HEK293 (cell line): ENCODE measurements at regions not wholly inside any gene's neighbourhood (a gene's known extent, or its start where the extent isn't known, plus 50 kb on each side); places are given as distances from the start of the nearest gene placed in this dataset.

Source experiments
- CTCF ChIA-PET: fragments of 350-600 bp; formaldehyde crosslinking; extraction: SDS; loops from one replicate; lab custom pipeline; 2021; ENCODE audit warnings: antibody characterized with exemption; lab: Yijun Ruan, JAX
- POLR2A ChIA-PET: fragments of 300-600 bp; formaldehyde crosslinking; extraction: SDS; loops from one replicate; lab custom pipeline; 2020; ENCODE audit warnings: antibody characterized with exemption, inconsistent platforms; lab: Yijun Ruan, JAX
- H3K27ac ChIP-seq: fragments of 200-500 bp; sonication (Bioruptor generic); 2 replicates; pipeline ENCODE4 v1.5.1; 2014; ENCODE audit warnings: low read depth, low read length, control low read depth, inconsistent platforms; ENCODE audit errors: extremely low read depth
- H3K36me3 ChIP-seq, 2 experiments: fragments of 200-500 bp in 1 of 2; sonication (Bioruptor generic) in 1 of 2; 1 replicate in 1 of 2; 2 replicates in 1 of 2; pipeline ENCODE4 v1.5.1; 2014 to 2017; ENCODE audit warnings: inconsistent platforms in 2 of 2, low read length in 2 of 2; ENCODE audit not compliant: control insufficient read depth in 2 of 2, insufficient read depth in 1 of 2
- H3K4me1 ChIP-seq: fragments of 200-500 bp; sonication (Bioruptor generic); 2 replicates; pipeline ENCODE4 v1.5.1; 2014; ENCODE audit warnings: mild to moderate bottlenecking, low read length, inconsistent platforms; ENCODE audit not compliant: control insufficient read depth, insufficient read depth
- H3K4me3 ChIP-seq: 2 replicates; pipeline ENCODE4 v1.5.1; 2011; ENCODE audit warnings: low read depth, mild to moderate bottlenecking, control low read depth, low read length, moderate library complexity
- H3K9me3 ChIP-seq: fragments of 200-500 bp; sonication (Bioruptor generic); 2 replicates; pipeline ENCODE4 v1.5.1; 2014; ENCODE audit warnings: low read depth, low read length, inconsistent platforms; ENCODE audit not compliant: control insufficient read depth, insufficient read depth
- GFI1B ChIP-seq: fragments of 450-650 bp; formaldehyde crosslinking; IDR thresholded peaks from 2 replicates; pipeline ENCODE4 v1.5.1; 2016; ENCODE audit warnings: missing biosample characterization, missing genetic modification characterization
- HOXA7 ChIP-seq: sonication (generic); formaldehyde crosslinking; IDR thresholded peaks from 2 replicates; pipeline ENCODE4 v1.8.1; 2022; ENCODE audit warnings: missing genetic modification reagents, borderline replicate concordance
- HOXC10 ChIP-seq: sonication (generic); formaldehyde crosslinking; IDR thresholded peaks from 2 replicates; pipeline ENCODE4 v1.8.1; 2023; ENCODE audit warnings: mild to moderate bottlenecking, missing genetic modification reagents
- PATZ1 ChIP-seq: fragments of 450-650 bp; formaldehyde crosslinking; IDR thresholded peaks from 2 replicates; pipeline ENCODE4 v1.5.1; 2016; ENCODE audit warnings: missing biosample characterization, missing genetic modification characterization
- SALL2 ChIP-seq: fragments of 450-650 bp; formaldehyde crosslinking; IDR thresholded peaks from 2 replicates; pipeline ENCODE4 v1.5.0; 2017; ENCODE audit warnings: missing biosample characterization, mild to moderate bottlenecking, missing genetic modification characterization, borderline replicate concordance
- SCRT1 ChIP-seq: fragments of 450-650 bp; formaldehyde crosslinking; IDR thresholded peaks from 2 replicates; pipeline ENCODE4 v1.5.1; 2016; ENCODE audit warnings: missing biosample characterization, missing genetic modification characterization, borderline replicate concordance
- ZBTB26 ChIP-seq: fragments of 450-650 bp; formaldehyde crosslinking; optimal IDR thresholded peaks from 2 replicates; pipeline ENCODE3; 2016; ENCODE audit warnings: missing biosample characterization, mild to moderate bottlenecking, missing genetic modification characterization
- ZBTB7A ChIP-seq: fragments of 450-650 bp; formaldehyde crosslinking; IDR thresholded peaks from 2 replicates; pipeline ENCODE4 v1.5.1; 2016; ENCODE audit warnings: low read depth, missing biosample characterization, missing genetic modification characterization
- ZFP69B ChIP-seq: fragments of 450-650 bp; formaldehyde crosslinking; IDR thresholded peaks from 2 replicates; pipeline ENCODE4 v1.5.1; 2016; ENCODE audit warnings: missing biosample characterization, missing genetic modification characterization
- ZNF404 ChIP-seq: fragments of 450-650 bp; formaldehyde crosslinking; IDR thresholded peaks from 2 replicates; pipeline ENCODE4 v1.5.1; 2017; ENCODE audit warnings: missing biosample characterization, missing genetic modification characterization
- ZNF416 ChIP-seq: fragments of 450-650 bp; formaldehyde crosslinking; IDR thresholded peaks from 2 replicates; pipeline ENCODE4 v1.5.1; 2016; ENCODE audit warnings: missing biosample characterization, missing genetic modification characterization
- ZNF510 ChIP-seq: fragments of 450-650 bp; formaldehyde crosslinking; IDR thresholded peaks from 2 replicates; pipeline ENCODE4 v1.5.1; 2018; ENCODE audit warnings: mild to moderate bottlenecking, missing genetic modification characterization, missing biosample characterization; ENCODE audit not compliant: insufficient replicate concordance
- ZNF514 ChIP-seq: fragments of 450-650 bp; formaldehyde crosslinking; IDR thresholded peaks from 2 replicates; pipeline ENCODE4 v1.5.1; 2016; ENCODE audit warnings: missing biosample characterization, missing genetic modification characterization
- ZNF544 ChIP-seq: fragments of 450-650 bp; formaldehyde crosslinking; IDR thresholded peaks from 2 replicates; pipeline ENCODE4 v1.5.0; 2017; ENCODE audit warnings: missing biosample characterization, missing genetic modification characterization
- ZNF549 ChIP-seq: fragments of 450-650 bp; IDR thresholded peaks from 2 replicates; pipeline ENCODE4 v1.5.1; 2018; ENCODE audit warnings: missing biosample characterization, missing genetic modification characterization, mild to moderate bottlenecking, inconsistent platforms, moderate library complexity
- ZNF600 ChIP-seq: fragments of 450-650 bp; formaldehyde crosslinking; IDR thresholded peaks from 2 replicates; pipeline ENCODE4 v1.5.1; 2016; ENCODE audit warnings: missing biosample characterization, missing genetic modification characterization
- ZNF677 ChIP-seq: fragments of 450-650 bp; IDR thresholded peaks from 2 replicates; pipeline ENCODE4 v1.5.0; 2018; ENCODE audit warnings: missing biosample characterization, mild to moderate bottlenecking, missing genetic modification characterization, moderate library complexity
- ZNF76 ChIP-seq: fragments of 450-650 bp; formaldehyde crosslinking; IDR thresholded peaks from 2 replicates; pipeline ENCODE4; 2016; ENCODE audit warnings: low read depth, missing biosample characterization, missing genetic modification characterization, borderline replicate concordance
- TF ChIP-seq, protein P1 (sequence below): fragments of 450-650 bp; IDR thresholded peaks from 2 replicates; pipeline ENCODE4 v1.5.1; 2018; ENCODE audit warnings: missing biosample characterization, missing genetic modification characterization
- TF ChIP-seq, protein P2 (sequence below): fragments of 450-650 bp; formaldehyde crosslinking; conservative IDR thresholded peaks from 2 replicates; pipeline ENCODE4 v1.5.1; 2016; ENCODE audit warnings: low read depth, missing biosample characterization, missing genetic modification characterization

GRCh38 chr1:88224906-88225305 is 459.2 kb upstream of the PKN2 start:
- TF ChIP-seq ZNF510, result no peak
- TF ChIP-seq PATZ1 (tag by site-specific recombination), result no peak
- no peak for TF ChIP-seq ZBTB7A (tag by site-specific recombination)
- no peak for TF ChIP-seq ZFP69B (tag by site-specific recombination)
- TF ChIP-seq SCRT1, result no peak
- TF ChIP-seq HOXC10 (CRISPR knock-in tag), result no peak
- no peak overlapping the region for H3K27ac ChIP-seq
- CTCF ChIA-PET, result no interaction called here
- H3K9me3 ChIP-seq, result no peaks in the 10 kb centered on the region
- POLR2A ChIA-PET, result no interaction called here
- H3K4me1 ChIP-seq, result no peaks in the 10 kb centered on the region
- H3K4me3 ChIP-seq, result no peak overlapping the region
- no peaks in the 10 kb centered on the region for H3K36me3 ChIP-seq

DNA sequence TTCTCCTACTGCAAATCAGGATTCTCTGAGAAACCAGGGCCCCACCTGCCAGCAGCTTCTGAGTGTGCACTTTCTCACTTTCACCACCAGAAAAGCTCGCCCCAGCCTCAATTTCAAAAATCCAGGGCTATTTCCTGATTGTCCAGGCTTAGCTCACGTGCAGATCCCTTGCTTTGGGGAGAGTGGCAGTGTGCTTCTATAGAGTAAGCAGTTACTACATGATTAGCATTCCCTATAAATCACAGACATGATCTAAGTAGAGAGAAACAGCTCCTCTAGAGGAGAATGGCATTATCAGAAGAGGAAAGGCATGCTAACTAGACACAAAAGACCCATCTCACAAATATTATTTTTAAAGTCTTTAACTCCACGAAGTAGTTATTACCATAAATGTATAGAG is 456.0 kb upstream of the PKN2 start:
- ChIA-PET POLR2A (no interaction called here), CTCF (interaction anchor here (0.6 to 2.4 kb wide), 7 partner anchors 11 to 814 kb away, joined by 3 to 6 read pairs (median 3); no protein-coding TSS in a partner anchor)
- H3K4me1 ChIP-seq, result no peaks in the 10 kb centered on the region
- no peak overlapping the region for H3K4me3 ChIP-seq
- H3K36me3 ChIP-seq, result no peaks in the 10 kb centered on the region
- H3K27ac ChIP-seq, result no peak overlapping the region
- TF ChIP-seq ZNF404 (tag by site-specific recombination), result no peak
- no peak for TF ChIP-seq GFI1B
- TF ChIP-seq SALL2 (tag by site-specific recombination), result no peak
- TF ChIP-seq ZNF76, result no peak
- no peak for TF ChIP-seq ZNF549 (tag by site-specific recombination)
- no peak for TF ChIP-seq ZNF416 (tag by site-specific recombination)
- no peak for TF ChIP-seq ZNF677 (tag by site-specific recombination)
- no peak for TF ChIP-seq ZBTB26 (tag by site-specific recombination)
- no peak for TF ChIP-seq ZNF514 (tag by site-specific recombination)
- TF ChIP-seq, protein P1, sequence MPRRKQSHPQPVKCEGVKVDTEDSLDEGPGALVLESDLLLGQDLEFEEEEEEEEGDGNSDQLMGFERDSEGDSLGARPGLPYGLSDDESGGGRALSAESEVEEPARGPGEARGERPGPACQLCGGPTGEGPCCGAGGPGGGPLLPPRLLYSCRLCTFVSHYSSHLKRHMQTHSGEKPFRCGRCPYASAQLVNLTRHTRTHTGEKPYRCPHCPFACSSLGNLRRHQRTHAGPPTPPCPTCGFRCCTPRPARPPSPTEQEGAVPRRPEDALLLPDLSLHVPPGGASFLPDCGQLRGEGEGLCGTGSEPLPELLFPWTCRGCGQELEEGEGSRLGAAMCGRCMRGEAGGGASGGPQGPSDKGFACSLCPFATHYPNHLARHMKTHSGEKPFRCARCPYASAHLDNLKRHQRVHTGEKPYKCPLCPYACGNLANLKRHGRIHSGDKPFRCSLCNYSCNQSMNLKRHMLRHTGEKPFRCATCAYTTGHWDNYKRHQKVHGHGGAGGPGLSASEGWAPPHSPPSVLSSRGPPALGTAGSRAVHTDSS, result no peak
- TF ChIP-seq ZNF600 (tag by site-specific recombination), result no peak
- TF ChIP-seq, protein P2, sequence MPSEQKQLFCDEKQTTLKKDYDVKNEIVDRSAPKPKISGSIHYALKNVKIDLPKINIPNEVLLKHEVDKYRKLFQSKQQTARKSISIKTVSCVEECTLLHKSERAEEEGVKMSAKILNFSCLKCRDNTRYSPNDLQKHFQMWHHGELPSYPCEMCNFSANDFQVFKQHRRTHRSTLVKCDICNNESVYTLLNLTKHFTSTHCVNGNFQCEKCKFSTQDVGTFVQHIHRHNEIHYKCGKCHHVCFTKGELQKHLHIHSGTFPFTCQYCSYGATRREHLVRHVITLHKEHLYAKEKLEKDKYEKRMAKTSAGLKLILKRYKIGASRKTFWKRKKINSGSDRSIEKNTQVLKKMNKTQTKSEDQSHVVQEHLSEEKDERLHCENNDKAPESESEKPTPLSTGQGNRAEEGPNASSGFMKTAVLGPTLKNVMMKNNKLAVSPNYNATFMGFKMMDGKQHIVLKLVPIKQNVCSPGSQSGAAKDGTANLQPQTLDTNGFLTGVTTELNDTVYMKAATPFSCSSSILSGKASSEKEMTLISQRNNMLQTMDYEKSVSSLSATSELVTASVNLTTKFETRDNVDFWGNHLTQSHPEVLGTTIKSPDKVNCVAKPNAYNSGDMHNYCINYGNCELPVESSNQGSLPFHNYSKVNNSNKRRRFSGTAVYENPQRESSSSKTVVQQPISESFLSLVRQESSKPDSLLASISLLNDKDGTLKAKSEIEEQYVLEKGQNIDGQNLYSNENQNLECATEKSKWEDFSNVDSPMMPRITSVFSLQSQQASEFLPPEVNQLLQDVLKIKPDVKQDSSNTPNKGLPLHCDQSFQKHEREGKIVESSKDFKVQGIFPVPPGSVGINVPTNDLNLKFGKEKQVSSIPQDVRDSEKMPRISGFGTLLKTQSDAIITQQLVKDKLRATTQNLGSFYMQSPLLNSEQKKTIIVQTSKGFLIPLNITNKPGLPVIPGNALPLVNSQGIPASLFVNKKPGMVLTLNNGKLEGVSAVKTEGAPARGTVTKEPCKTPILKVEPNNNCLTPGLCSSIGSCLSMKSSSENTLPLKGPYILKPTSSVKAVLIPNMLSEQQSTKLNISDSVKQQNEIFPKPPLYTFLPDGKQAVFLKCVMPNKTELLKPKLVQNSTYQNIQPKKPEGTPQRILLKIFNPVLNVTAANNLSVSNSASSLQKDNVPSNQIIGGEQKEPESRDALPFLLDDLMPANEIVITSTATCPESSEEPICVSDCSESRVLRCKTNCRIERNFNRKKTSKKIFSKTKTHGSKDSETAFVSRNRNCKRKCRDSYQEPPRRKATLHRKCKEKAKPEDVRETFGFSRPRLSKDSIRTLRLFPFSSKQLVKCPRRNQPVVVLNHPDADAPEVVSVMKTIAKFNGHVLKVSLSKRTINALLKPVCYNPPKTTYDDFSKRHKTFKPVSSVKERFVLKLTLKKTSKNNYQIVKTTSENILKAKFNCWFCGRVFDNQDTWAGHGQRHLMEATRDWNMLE (tag by site-specific recombination), result no peak
- no peak for TF ChIP-seq ZNF544 (tag by site-specific recombination)
- TF ChIP-seq HOXC10 (CRISPR knock-in tag), result no peak
- no peak for TF ChIP-seq HOXA7 (CRISPR knock-in tag)
- H3K9me3 ChIP-seq, result no peaks in the 10 kb centered on the region
